HG02588 (cell line): ENCODE measurements at regions not wholly inside any gene's neighbourhood (a gene's known extent, or its start where the extent isn't known, plus 50 kb on each side); places are given as distances from the start of the nearest gene placed in this dataset.
"Not testable (repeated sequence)": the region's sequence is repeated elsewhere in the genome, so short reads cannot be mapped to it uniquely, and the experiment has no call there.

Experiments used
- ATAC-seq: cut with Tn5 transposase; IDR thresholded peaks from one replicate; pipeline ENCODE4 v1.9.1; 2021; ENCODE audit warnings: mild to moderate bottlenecking, moderate library complexity; ENCODE audit not compliant: unreplicated experiment

DNA sequence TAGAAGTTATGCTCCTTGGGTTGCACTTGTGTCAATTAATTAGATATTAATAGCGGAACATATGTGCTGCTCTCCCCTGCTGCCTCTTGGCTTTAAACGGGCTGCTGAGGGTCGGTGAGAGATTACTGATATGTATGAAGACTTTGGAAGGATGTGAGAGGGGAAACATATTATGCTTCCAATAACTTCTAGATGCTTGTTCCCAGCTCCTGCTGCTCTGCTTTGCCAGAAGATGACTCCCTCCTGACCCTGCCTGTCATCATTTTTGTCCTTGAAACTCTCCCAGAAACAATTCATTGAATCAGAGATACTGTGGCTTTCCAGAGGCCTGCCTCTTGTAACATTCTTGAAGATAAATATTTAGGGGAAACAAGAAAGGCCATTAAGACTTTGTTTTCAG, 300.1 kb upstream of the STXBP6 start:
- ATAC-seq, result no peak

DNA sequence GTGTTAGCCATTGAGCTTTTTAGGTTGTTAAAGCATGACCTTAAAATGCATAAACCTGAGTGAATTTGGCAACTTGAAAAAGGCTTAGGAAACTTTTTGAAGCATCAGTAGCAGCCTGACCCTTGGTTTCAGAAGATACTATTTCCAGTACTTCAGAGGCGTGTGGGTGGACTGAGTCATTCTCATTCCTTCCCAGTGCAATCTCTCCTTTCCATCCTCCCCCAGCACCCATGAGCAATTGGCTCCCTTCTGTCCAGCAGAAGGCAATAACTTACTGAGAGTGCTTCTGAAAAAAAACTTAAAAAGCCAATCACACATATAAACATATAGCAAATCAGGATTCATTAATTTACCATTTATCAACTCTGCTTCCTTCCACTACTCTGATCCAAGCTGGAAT, 299.3 kb upstream of the STXBP6 start:
- no peak for ATAC-seq

DNA sequence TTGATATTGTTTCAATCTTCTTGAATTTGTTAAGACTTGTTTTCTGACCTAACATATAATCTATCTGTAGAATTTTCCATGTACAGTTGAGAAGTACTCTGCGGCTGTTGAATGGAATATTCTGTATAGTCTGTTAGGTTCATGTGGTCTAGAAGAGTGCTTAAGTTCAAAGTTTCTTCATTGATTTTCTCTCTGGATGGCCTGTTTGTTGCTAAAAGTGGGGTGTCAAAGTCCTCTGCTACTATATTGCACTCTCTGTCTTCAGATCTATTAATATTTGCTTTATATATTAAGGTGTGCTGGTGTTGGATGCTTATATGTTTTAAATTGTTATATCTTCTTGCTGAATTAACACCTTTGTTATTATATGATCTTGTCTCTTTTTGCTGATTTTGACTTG, 290.9 kb upstream of the STXBP6 start:
- no peak for ATAC-seq

DNA sequence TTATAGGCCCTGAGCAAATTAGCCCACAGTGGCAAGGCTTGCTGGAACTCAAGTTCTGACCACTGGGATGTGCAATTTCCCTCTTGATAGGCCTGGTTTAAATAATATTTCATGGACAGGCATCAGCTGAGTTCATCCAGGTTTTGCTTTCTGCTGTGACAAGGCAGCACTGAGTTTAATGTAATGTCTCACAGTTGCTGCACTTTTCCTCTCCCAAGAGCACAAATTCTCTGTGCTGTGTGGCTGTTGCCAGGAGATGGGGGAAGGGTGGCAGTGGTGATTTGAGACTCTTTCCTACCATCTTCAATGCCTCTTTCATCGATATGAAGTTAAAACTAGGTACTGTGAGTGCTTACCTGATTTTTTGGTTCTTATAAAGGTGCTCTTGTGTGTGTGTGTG, 272.8 kb upstream of the STXBP6 start:
- no peak for ATAC-seq

DNA sequence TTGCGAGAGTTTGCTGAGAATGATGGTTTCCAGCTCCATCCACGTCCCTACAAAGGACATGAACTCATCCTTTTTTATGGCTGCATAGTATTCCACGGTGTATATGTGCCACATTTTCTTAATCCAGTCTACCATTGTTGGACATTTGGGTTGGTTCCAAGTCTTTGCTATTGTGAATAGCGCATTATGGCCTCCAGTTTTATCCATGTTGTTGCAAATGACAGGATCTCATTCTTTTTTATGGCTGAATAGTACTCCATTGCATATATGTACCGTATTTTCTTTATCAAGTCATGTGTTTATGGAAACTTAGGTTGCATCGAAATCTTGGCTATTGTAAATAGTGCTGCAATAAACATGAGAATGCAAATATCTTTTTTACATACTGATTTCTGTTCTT, 266.1 kb upstream of the STXBP6 start:
- not testable (repeated sequence) for ATAC-seq

DNA sequence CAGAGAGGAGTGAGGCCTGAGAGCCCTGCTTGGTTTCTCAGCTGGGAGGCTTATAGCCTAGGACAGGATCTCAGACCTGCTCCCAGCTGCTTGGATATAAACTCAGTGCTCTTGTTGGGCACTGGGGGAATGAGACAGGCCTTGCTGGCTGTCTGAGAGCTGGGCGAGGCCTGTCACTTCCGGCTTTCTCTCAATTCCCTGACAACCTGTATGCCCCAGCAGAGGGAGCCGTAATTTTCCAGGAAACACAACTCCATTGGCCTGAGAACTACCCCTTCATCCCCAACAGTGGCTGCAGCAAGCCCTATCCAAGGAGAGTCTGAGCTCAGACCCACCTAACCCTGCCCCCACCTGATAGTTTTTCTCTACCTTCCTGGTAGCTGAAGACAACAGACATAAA, 258.3 kb upstream of the STXBP6 start:
- ATAC-seq, result no peak

DNA sequence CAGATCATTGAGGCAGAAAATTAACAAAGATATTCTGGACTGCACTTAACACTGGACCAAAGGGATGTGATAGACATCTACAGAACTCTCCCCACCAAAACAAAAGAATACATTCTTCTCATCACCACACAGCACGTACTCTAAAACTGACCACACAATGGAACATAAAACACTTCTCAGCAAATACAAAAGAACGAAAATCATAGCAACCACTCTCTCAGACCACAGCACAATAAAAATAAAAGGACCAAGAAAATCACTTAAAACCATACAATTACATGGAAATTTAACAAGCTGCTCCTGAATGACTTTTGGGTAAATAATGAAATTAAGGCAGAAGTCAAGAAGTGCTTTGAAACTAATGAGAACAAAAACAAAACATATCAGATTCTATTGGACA, 254.0 kb upstream of the STXBP6 start:
- no peak for ATAC-seq

DNA sequence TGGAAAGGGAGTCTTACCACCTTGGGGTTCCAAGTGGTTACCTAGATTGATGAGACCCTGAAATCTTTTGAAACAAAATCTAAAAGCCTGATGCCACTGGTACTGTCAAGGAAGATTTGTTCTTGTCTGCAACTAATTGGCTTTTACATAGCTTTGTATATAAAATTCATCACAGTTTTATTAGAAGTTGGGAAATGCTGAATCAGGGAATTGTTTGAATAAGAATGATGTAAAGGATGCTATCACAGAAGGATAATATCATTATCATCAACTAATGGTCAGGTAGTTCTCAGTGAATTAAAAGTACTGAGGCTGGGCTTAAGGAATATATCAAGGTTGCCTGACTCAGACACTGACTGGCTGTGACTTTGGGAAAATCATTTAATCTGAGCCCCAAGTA, 248.3 kb upstream of the STXBP6 start:
- ATAC-seq, result no peak

DNA sequence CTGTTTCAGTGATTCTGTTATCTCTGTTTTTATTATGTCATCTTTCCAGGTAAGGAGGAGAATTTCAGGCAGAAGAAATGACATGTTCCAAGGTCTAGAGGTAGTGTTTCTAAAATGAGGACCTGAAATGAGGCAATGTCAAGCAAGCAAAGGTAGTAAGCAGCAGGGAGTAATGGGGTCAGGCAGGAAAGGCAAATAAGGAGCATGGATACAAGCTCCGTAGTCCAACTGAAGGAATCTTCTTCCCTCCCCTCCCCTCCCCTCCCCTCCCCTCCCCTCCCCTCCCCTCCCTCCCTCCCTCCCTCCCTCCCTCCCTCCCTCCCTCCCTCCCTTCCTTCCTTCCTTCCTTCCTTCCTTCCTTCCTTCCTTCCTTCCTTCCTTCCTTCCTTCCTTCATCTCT, 240.2 kb upstream of the STXBP6 start:
- not testable (repeated sequence) for ATAC-seq

DNA sequence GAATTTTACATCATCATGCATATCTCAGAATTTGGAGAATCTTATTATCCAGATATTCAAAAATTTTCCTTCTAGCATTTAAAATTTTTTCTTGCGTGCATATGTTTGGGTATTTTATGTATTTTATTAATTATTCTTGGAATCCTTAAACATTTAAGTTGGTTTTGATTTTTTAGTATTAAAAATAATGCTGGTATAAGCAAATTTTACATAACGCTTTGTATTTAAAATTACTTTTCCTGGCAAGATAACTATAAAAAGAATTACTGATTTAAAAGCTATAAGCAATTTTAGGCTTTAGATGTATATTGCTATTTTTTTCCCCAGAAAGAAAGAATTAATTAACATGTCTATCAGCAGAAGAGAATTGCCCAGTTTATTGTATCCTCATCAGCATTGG, 224.6 kb upstream of the STXBP6 start:
- no peak for ATAC-seq

DNA sequence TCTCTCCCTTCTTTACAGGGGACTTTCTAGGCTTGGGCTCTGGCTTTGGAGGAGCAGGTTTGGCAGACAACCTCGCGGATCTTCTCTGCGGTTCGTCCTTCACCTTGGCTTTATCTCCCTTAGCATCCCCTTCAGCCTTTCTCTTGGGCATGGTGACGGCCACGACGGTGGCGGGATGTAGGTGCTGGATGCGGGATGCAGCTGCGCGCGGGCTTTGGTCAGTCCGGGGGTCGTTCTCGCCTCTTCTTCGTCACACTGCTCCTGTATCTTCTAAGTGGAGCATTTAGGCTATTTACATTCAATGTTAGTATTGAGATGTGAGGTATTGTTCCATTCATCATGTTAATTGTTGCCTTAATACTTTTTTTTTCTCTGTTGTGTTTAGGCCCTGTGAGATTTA, 217.2 kb upstream of the STXBP6 start:
- no peak for ATAC-seq

DNA sequence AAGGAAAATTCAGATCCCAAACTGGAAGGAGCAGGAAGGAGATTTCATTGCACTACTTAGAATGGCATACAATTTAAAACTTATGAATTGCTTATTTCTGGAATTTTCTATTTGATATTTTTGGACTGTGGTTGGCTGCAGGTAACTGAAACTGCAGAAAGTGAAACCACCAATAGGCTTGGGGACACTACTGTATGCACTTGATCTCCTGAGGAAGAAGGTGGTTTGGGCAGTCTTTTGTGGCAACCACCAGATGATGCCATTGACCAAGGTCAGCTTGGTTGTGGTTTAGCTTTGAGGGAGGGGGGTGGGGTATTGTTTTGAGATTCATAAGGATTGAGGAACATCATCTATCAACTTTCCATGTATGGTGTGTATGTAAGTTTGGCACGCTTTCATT, 209.5 kb upstream of the STXBP6 start:
- ATAC-seq, result no peak

DNA sequence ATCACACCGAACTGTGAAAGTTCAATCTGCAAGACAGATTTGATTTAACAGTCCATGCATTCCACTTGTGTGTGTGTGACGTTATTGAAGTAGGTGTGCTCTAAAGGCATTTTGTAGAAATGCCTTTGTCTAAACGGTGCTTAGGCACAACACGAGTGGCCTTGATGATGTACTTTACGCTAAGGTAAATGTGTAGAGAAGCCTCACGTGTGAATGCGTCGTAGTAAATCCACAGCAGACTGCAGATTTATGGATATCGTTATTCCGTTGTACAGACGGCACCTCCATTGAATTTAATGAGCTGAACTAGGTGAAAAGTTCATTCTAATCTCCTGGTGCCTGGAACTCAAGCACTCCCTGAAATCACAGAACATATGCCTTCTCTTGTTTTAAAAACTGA, 202.8 kb upstream of the STXBP6 start:
- no peak for ATAC-seq

DNA sequence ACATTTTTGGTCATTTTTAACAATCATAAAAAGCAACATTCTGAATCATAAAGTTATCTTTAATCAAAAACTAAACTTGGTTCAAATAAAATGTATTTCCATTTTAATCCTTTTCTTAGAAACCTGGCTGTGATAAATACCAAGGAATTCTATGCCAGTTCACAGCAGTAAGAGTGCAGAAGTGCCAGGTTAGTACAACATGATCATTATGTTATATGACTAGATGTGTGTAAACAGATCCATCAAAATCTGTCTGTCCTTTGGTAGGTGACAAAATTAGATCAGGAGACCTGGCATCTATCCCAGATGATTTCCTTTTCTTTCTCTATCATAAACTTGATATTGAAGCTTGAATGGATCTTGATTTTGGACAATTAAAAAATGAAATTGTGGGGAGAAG, 200.6 kb upstream of the STXBP6 start:
- no peak for ATAC-seq

DNA sequence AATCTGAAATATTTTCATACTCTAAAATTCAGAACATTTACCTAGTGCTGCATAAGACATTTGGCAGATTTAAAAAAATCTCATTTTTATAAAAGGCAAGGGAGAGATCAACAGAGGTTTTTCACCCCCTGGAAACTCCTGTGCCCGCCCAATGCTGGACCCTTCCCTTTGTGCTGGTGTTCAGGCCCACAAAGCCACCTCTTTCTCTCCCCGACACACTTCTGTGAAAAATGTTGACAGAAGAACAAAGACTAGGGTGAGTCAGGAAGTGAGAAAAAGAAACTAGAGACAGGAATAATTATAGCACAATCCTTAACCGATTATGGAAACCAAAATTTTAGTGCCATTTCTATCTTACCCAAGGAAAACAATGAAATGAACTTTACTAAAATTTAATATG, 197.7 kb upstream of the STXBP6 start:
- ATAC-seq, result no peak

DNA sequence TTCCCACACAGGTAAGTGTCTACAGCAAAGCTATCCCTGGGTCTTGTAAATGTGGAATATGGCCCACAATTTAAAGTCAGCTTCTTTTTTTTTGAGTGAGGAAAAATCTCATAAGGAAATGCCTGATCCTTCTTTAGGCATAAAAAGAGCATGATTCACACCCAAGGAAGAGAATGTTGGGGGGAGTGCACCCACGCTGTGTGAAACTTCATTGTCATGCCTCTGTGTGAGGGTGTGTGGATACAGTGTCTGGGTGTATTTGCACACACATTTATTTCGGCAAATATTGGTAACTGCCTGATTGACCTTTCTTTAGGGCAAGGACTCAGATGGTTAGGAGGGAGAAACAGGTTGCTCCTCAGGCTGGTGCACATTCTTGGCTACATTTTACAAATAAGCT, 196.8 kb upstream of the STXBP6 start:
- ATAC-seq, result no peak

DNA sequence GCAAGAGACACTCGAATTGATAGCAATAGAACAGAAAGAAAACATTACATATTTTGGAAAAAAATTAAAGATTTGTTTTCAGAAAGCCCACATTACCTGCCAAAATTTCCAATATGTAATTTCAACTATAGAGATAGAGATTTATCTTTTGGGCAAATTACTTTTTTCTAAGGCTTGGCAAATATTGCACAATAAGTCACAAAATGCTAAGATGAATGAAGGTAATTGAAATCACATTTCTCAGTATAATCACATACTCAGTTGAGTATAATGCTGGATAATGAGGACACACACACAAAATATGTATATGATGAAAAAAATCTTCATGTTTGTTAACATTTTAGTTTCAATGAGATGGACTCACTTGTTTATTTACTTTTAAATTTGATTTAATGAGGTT, 189.2 kb upstream of the STXBP6 start:
- ATAC-seq, result no peak

DNA sequence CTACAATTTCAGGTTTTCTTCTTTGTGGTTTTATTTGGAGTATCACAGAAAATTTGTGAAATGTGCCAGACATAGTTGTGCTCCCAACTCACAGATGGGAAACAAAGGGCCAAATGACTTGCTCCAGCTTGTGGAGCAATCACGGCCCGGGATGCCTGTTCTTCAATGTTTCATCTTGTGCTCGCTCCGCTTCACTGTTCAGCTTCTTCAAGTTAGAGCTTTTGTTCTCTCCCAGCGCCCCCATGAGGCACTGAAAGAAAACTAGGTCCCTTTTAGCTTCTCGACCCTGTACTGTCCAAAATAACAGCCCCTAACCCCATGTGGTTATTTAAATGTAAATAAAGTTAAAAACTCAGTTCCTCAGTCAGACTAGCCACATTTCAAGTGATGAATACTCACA, 187.9 kb upstream of the STXBP6 start:
- ATAC-seq, result no peak

DNA sequence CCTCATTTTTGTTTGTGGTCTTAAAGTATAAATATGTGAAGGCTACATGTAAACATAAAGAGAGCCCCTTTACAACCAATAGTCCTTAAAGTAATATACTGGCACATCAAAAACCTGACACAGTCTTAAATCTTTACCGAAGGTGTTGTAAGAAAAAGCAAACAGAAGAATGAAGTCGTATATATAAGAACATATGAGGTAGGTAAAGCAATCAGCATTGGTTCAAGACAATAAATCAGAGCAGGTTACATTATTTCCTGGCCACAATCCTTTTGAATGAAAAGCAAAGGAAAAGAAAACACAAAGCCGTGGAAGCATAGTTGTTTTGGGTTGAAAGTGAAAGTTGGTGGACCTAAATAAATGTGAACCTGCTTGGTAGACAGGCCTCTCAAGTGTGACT, 183.7 kb upstream of the STXBP6 start:
- no peak for ATAC-seq

DNA sequence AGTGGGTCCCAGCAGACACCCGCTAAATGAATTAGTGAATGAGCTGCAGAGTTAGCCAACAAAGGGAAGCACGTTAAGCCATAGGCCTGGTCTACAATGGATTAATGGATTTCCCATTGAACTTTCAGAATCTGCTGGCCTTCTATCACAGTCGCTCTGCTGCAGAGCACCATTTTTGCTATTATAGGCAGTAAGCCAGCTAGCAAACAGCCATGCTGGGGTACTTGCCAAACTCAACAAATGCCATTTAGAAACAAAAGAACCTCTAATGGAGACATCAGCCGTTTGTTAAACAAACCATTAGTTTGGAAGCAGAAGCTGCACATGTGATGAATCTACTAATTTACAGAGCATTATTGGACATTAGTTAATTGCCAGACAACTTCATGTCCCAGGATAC, 181.1 kb upstream of the STXBP6 start:
- ATAC-seq, result no peak

DNA sequence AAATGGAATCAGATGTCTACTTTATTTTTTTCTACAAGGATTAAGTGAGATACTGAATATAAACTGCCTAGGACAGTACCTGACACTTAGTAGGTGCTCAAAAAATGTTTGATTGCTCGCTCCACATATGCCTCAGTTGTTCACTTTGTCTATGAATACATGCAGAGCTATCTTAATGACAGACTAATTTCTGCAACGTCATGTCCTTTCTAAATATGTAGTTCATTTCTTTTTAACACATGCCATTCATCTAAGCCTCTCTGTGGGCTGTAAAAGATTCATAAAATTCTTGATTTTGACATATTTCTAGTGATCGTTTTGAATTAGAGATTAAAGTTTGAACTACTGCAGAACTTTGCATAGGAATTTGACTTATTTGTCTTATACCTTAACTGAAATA, 176.3 kb upstream of the STXBP6 start:
- ATAC-seq, result no peak

DNA sequence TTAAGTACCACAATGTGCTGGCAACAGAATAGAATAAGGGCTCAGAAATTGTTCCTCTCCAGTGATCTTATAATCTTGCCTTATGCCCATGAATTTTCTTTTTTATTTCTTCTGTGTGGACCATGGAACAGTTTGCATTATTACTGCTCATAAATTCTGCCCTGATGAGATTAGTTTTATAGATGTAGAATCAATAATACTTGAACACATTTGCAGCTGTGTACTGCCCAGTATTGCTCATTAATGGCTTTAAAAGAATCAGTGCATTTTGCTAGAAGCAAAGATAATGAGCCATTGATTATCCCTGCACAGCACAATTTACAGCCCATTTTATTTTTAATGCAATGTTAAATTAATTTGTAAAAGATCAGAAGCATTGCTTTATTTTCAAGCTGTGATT, 172.3 kb upstream of the STXBP6 start:
- no peak for ATAC-seq

DNA sequence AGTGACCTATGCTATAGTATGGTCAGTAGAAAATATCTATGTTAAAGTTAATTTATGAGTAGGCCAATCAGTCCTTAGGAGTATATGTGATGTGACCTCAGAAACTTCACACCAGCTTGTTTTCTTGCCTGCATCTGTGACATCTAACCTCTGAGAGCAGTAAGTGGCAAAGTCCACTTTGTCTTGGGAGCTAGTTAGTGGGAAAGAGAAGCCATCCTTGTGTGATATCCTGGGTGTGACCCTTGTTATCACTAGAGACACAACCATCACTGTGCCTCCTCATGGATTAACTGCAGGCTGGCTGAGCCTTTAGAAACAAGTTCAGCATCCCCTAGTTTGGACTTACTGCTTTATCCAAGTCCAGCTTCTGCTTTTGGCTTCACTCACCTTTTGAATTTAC, 170.6 kb upstream of the STXBP6 start:
- ATAC-seq, result no peak

DNA sequence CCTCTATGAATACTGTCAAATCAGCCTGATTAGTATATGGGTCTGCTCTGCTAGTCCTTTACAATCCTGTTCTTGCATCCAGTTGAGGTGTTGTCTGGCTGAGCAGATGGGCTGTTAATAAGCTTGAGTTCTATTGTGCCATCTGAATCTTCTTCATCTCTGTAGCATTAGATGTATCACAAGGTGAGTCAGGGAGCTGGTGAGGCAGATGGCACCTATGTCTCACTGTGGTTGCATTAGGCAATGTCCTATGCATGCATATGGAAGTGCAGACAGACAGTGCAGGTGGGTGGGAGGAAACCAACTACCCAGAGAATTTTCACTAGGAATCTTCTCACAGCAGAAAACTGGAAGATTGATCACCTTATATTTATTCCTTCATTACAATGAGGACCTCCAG, 165.7 kb upstream of the STXBP6 start:
- ATAC-seq, result no peak
